Large intestine (tissue), 3 donors: ENCODE measurements at regions not wholly inside any gene's neighbourhood (a gene's known extent, or its start where the extent isn't known, plus 50 kb on each side); places are given as distances from the start of the nearest gene placed in this dataset.
"Not testable (repeated sequence)": the region's sequence is repeated elsewhere in the genome, so short reads cannot be mapped to it uniquely, and the experiment has no call there.

Source experiments
- DNase-seq, 2 donors: peaks; one replicate each; pipeline versions ENCODE4 v3.0.0 to v3.0.0-alpha.2; 2013
- H3K27ac ChIP-seq: one replicate; pipeline ENCODE4 v1.5.1; 2013; ENCODE audit warnings: low read length
- H3K27me3 ChIP-seq: 2 replicates; pipeline ENCODE4 v1.6.1; 2013; ENCODE audit warnings: low read length; ENCODE audit not compliant: control insufficient read depth, insufficient read depth
- H3K36me3 ChIP-seq: 2 replicates; pipeline ENCODE4 v1.6.1; 2013; ENCODE audit warnings: low read length; ENCODE audit not compliant: control insufficient read depth, insufficient read depth
- H3K4me1 ChIP-seq: one replicate; pipeline ENCODE4 v1.6.1; 2013; ENCODE audit warnings: low read length; ENCODE audit not compliant: control insufficient read depth, insufficient read depth
- H3K4me3 ChIP-seq: one replicate; pipeline ENCODE4 v1.5.1; 2013; ENCODE audit warnings: low read length
- H3K9me3 ChIP-seq: one replicate; pipeline ENCODE4 v1.6.1; 2013; ENCODE audit warnings: mild to moderate bottlenecking, low read depth, low read length, moderate library complexity; ENCODE audit not compliant: control insufficient read depth
- WGBS: methylation state at CpG from one replicate; pipeline ENCODE4 v1.1.5; 2013; ENCODE audit warnings: low lambda C conversion rate; ENCODE audit not compliant: insufficient coverage; 5-methylcytosine and 5-hydroxymethylcytosine counted together

GRCh38 chr3:30471796-30472489 is 134.5 kb upstream of the TGFBR2 start:
- DNase-seq: peak in 1 of 2 donors; percentile 31
- H3K4me3 ChIP-seq: no peak overlapping the region
- H3K27ac ChIP-seq: no peak overlapping the region

GRCh38 chr3:30473374-30474051 is 132.9 kb upstream of the TGFBR2 start:
- no peak overlapping the region for H3K4me3 ChIP-seq
- DNase-seq: no peak
- peaks cover 2% of the 10 kb centered on the region for H3K4me1 ChIP-seq
- WGBS: 92% methylated on average over 2 of the region's 3 CpGs
- H3K27me3 ChIP-seq: no peaks in the 10 kb centered on the region
- H3K9me3 ChIP-seq: no peaks in the 10 kb centered on the region
- no peak overlapping the region for H3K27ac ChIP-seq
- H3K36me3 ChIP-seq: no peaks in the 10 kb centered on the region

More at GRCh38 chr3:30471796-30472489, 134.5 kb upstream of the TGFBR2 start:
- no peaks in the 10 kb centered on the region for H3K36me3 ChIP-seq
- no peaks in the 10 kb centered on the region for H3K27me3 ChIP-seq
- H3K9me3 ChIP-seq: no peaks in the 10 kb centered on the region
- H3K4me1 ChIP-seq: peaks cover 2% of the 10 kb centered on the region

GRCh38 chr3:30474371-30474770 is 132.0 kb upstream of the TGFBR2 start:
- Histone ChIP-seq H3K36me3 (no peaks in the 10 kb centered on the region), H3K27me3 (no peaks in the 10 kb centered on the region), H3K4me3 (no peak overlapping the region), H3K9me3 (no peaks in the 10 kb centered on the region), H3K4me1 (peaks cover 4% of the 10 kb centered on the region), H3K27ac (no peak overlapping the region)
- 100% methylated on average over 1 of the region's 1 CpG for WGBS
- no peak for DNase-seq

- DNase-seq: no peak
- Histone ChIP-seq H3K27ac (no peak overlapping the region), H3K9me3 (peaks cover 1% of the 10 kb centered on the region), H3K36me3 (no peaks in the 10 kb centered on the region), H3K4me1 (peaks cover 9% of the 10 kb centered on the region), H3K4me3 (no peak overlapping the region), H3K27me3 (no peaks in the 10 kb centered on the region)
- 90% methylated on average over 1 of the region's 5 CpGs for WGBS
Observed at GRCh38 chr3:30475038-30475808, 131.2 kb upstream of the TGFBR2 start.

GRCh38 chr3:30475809-30476178 is 130.6 kb upstream of the TGFBR2 start:
- no peak overlapping the region for H3K4me3 ChIP-seq
- H3K4me1 ChIP-seq: peaks cover 14% of the 10 kb centered on the region
- no peaks in the 10 kb centered on the region for H3K36me3 ChIP-seq
- H3K27me3 ChIP-seq: no peaks in the 10 kb centered on the region
- DNase-seq: no peak
- peaks cover 2% of the 10 kb centered on the region for H3K9me3 ChIP-seq
- no peak overlapping the region for H3K27ac ChIP-seq
- WGBS: 100% methylated on average over 1 of the region's 2 CpGs

GRCh38 chr3:30476368-30477084 is 129.9 kb upstream of the TGFBR2 start:
- peak; percentile 20 to 64 for DNase-seq
- Histone ChIP-seq H3K27me3 (no peaks in the 10 kb centered on the region), H3K4me1 (peaks cover 17% of the 10 kb centered on the region), H3K36me3 (no peaks in the 10 kb centered on the region), H3K27ac (no peak overlapping the region), H3K9me3 (peaks cover 2% of the 10 kb centered on the region), H3K4me3 (no peak overlapping the region)
- WGBS: 80% methylated on average over 2 of the region's 3 CpGs

GRCh38 chr3:30477149-30477921 is 129.1 kb upstream of the TGFBR2 start:
- Histone ChIP-seq H3K4me1 (peaks cover 17% of the 10 kb centered on the region), H3K27ac (no peak overlapping the region), H3K36me3 (no peaks in the 10 kb centered on the region), H3K9me3 (peaks cover 2% of the 10 kb centered on the region), H3K27me3 (no peaks in the 10 kb centered on the region), H3K4me3 (no peak overlapping the region)
- DNase-seq: no peak
- WGBS: 20% methylated on average over 1 of the region's 5 CpGs

GRCh38 chr3:30479737-30480136 is 126.7 kb upstream of the TGFBR2 start:
- H3K4me3 ChIP-seq, H3K27me3 ChIP-seq, H3K9me3 ChIP-seq, H3K36me3 ChIP-seq: not testable (repeated sequence)
- Histone ChIP-seq H3K27ac (peak overlapping the region; percentile 45), H3K4me1 (peaks cover 17% of the 10 kb centered on the region)
- DNase-seq: peak; percentile 49 to 74
- WGBS: 20% methylated on average over 1 of the region's 2 CpGs

- Histone ChIP-seq H3K4me1 (peaks cover 17% of the 10 kb centered on the region), H3K27ac (peak overlapping the region; percentile 45)
- no CpG with 5 or more reads among the region's 1 CpG for WGBS
- not testable (repeated sequence) for H3K4me3 ChIP-seq, H3K36me3 ChIP-seq, DNase-seq, H3K9me3 ChIP-seq, H3K27me3 ChIP-seq
Observed at GRCh38 chr3:30480156-30480555, 126.2 kb upstream of the TGFBR2 start.

- no peak for DNase-seq
- H3K36me3 ChIP-seq: no peaks in the 10 kb centered on the region
- no peaks in the 10 kb centered on the region for H3K27me3 ChIP-seq
- H3K9me3 ChIP-seq: peaks cover 2% of the 10 kb centered on the region
- H3K4me1 ChIP-seq: peaks cover 17% of the 10 kb centered on the region
- H3K27ac ChIP-seq: peak overlapping the region; percentile 45
- H3K4me3 ChIP-seq: no peak overlapping the region
Observed at GRCh38 chr3:30480587-30480986, 125.8 kb upstream of the TGFBR2 start.
